Vagina (tissue), 2 donors: ENCODE measurements at regions not wholly inside any gene's neighbourhood (a gene's known extent, or its start where the extent isn't known, plus 50 kb on each side); places are given as distances from the start of the nearest gene placed in this dataset.

ENCODE experiments used
- POLR2A ChIP-seq, 2 donors: fragments of 450-650 bp; IDR thresholded peaks; one replicate each; pipeline ENCODE4 v1.6.1; 2017; ENCODE audit warnings: antibody characterized with exemption in 2 of 2, mild to moderate bottlenecking in 2 of 2, moderate library complexity in 2 of 2
- TF ChIP-seq, protein P1 (sequence below), 3 experiments: fragments of 450-650 bp in 2 of 3; fragments of 200-600 bp in 1 of 3; sonication (generic) in 1 of 3; IDR thresholded peaks; one replicate each; pipeline ENCODE4 v1.5.1; 2017 to 2019; ENCODE audit warnings: antibody characterized with exemption in 3 of 3, mild to moderate bottlenecking in 2 of 3, moderate library complexity in 2 of 3

DNA sequence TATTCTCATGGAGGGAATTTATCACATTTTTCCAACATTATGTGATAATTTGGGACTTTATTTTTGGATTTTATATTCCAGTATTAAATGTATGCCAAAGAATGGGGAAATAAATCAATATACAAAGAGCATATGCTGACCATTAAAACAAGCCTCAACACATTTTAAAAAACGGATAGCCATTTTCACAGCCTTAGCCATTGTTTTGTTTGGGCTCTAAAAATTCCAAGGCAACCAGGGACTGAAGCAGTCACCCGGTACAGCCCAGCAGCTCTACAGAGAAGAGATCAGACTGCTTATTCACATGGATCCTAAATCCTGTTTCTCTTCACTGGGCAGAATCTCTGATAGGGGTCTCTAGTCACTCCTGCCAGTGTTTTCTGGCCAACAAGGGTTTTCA lies 150.2 kb upstream of the OGFRL1 start:
- TF ChIP-seq, protein P1, sequence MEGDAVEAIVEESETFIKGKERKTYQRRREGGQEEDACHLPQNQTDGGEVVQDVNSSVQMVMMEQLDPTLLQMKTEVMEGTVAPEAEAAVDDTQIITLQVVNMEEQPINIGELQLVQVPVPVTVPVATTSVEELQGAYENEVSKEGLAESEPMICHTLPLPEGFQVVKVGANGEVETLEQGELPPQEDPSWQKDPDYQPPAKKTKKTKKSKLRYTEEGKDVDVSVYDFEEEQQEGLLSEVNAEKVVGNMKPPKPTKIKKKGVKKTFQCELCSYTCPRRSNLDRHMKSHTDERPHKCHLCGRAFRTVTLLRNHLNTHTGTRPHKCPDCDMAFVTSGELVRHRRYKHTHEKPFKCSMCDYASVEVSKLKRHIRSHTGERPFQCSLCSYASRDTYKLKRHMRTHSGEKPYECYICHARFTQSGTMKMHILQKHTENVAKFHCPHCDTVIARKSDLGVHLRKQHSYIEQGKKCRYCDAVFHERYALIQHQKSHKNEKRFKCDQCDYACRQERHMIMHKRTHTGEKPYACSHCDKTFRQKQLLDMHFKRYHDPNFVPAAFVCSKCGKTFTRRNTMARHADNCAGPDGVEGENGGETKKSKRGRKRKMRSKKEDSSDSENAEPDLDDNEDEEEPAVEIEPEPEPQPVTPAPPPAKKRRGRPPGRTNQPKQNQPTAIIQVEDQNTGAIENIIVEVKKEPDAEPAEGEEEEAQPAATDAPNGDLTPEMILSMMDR (IDR thresholded peaks at IDR 0.05), result no peak
- TF ChIP-seq POLR2A (IDR thresholded peaks at IDR 0.05), result no peak
